Immature natural killer cell (primary cell): ENCODE measurements at regions not wholly inside any gene's neighbourhood (a gene's known extent, or its start where the extent isn't known, plus 50 kb on each side); places are given as distances from the start of the nearest gene placed in this dataset.
"Not testable (repeated sequence)": the region's sequence is repeated elsewhere in the genome, so short reads cannot be mapped to it uniquely, and the experiment has no call there.

Experiments used
- DNase-seq, 3 donors: peaks; one replicate each; pipeline ENCODE4 v3.0.0; 2022; ENCODE audit warnings: mixed read lengths in 1 of 3
- H3K27ac Mint-ChIP-seq, 6 donors: one replicate each; pipeline ENCODE4 v1.8.0; 2020; ENCODE audit warnings: mixed read lengths in 6 of 6, mild to moderate bottlenecking in 5 of 6, inconsistent platforms in 4 of 6, moderate library complexity in 3 of 6
- H3K27me3 Mint-ChIP-seq, 3 donors: one replicate each; pipeline ENCODE4 v1.8.0; 2020 to 2021; ENCODE audit warnings: low read depth in 3 of 3, mild to moderate bottlenecking in 3 of 3, mixed read lengths in 3 of 3, moderate library complexity in 3 of 3, inconsistent platforms in 1 of 3
- H3K36me3 Mint-ChIP-seq, 3 donors: one replicate each; pipeline ENCODE4 v1.8.0; 2020; ENCODE audit warnings: mixed read lengths in 3 of 3, inconsistent platforms in 2 of 3, mild to moderate bottlenecking in 2 of 3
- H3K4me1 Mint-ChIP-seq, 2 donors: one replicate each; pipeline ENCODE4 v1.8.0; 2020; ENCODE audit warnings: inconsistent platforms in 2 of 2, mild to moderate bottlenecking in 2 of 2, mixed read lengths in 2 of 2, moderate library complexity in 1 of 2
- H3K4me3 Mint-ChIP-seq, 5 donors: one replicate each; pipeline ENCODE4 v1.8.0; 2020; ENCODE audit warnings: mild to moderate bottlenecking in 5 of 5, mixed read lengths in 5 of 5, inconsistent platforms in 3 of 5, moderate library complexity in 3 of 5
- H3K9me3 Mint-ChIP-seq, 6 donors: one replicate each; pipeline ENCODE4 v1.8.0; 2020; ENCODE audit warnings: mild to moderate bottlenecking in 6 of 6, mixed read lengths in 6 of 6, inconsistent platforms in 4 of 6, moderate library complexity in 3 of 6

DNA sequence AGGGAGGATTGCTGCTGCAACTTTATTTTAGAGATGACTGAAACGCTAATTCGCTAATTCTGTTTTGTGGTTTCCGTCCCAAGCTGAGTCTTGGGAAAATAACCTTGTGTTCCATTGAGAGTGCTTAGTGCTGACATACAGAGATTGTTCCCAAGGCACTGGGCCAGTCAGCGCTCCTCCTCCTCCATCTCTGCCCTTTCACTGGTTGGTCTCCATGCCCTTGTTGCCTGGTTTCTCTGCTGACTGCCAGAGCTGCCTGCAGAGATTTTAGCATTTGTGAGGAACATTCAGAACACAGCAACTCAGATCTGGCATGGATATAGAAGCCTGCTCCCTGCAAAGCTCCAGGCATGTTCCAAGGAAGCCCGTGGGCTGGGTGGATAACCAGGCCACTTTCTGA, 126.0 kb upstream of the IRX2 start:
- no peak overlapping the region for H3K4me3 Mint-ChIP-seq
- peaks cover 9 to 40% (median 16%) of the 10 kb centered on the region in 6 donors for H3K9me3 Mint-ChIP-seq

GRCh38 chr5:2876183-2876582, 124.7 kb upstream of the IRX2 start:
- no peak for DNase-seq
- H3K9me3 Mint-ChIP-seq = peaks cover 9 to 35% (median 16%) of the 10 kb centered on the region in 6 donors
- no peak overlapping the region for H3K4me3 Mint-ChIP-seq
- H3K36me3 Mint-ChIP-seq = peaks cover 0 to 7% (median 0%) of the 10 kb centered on the region in 3 donors
- H3K4me1 Mint-ChIP-seq = no peaks in the 10 kb centered on the region
- peaks cover 0 to 4% (median 3%) of the 10 kb centered on the region in 3 donors for H3K27me3 Mint-ChIP-seq
- no peak overlapping the region for H3K27ac Mint-ChIP-seq

More for the DNA sequence above, 126.0 kb upstream of the IRX2 start:
- Mint-ChIP-seq H3K27me3 (peaks cover 0 to 4% (median 0%) of the 10 kb centered on the region in 3 donors), H3K36me3 (peaks cover 0 to 7% (median 0%) of the 10 kb centered on the region in 3 donors), H3K4me1 (no peaks in the 10 kb centered on the region), H3K27ac (no peak overlapping the region)
- DNase-seq = no peak

GRCh38 chr5:2874099-2874498, 122.6 kb upstream of the IRX2 start:
- Mint-ChIP-seq H3K9me3 (peaks cover 0 to 21% (median 11%) of the 10 kb centered on the region in 6 donors), H3K27ac (no peak overlapping the region), H3K4me1 (no peaks in the 10 kb centered on the region)

DNA sequence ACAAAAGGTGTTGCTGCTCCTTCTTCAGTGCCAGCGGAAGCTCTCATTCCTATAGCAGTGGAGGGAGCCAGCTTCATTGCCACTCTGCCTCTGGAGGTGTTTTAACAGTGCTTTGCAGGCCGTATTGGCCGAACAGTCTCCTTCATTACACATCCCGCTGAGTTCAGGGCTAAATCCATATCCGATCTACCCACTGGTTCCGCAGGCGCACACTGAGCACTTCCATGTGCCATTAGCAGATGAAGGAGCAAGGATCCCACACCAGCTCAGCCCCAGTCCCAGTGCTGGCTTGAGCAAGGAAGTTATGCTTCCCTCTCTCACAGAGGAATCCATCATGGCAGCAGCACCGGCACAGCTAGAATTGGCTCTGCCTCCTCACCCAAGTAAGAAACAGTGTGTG, 121.2 kb upstream of the IRX2 start:
- no peak overlapping the region for H3K4me3 Mint-ChIP-seq
- no peaks in the 10 kb centered on the region for H3K4me1 Mint-ChIP-seq
- H3K9me3 Mint-ChIP-seq = peaks cover 0 to 10% (median 6%) of the 10 kb centered on the region in 6 donors
- DNase-seq = no peak
- H3K27ac Mint-ChIP-seq = no peak overlapping the region
- no peaks in the 10 kb centered on the region for H3K36me3 Mint-ChIP-seq
- H3K27me3 Mint-ChIP-seq = peaks cover 0 to 3% (median 0%) of the 10 kb centered on the region in 3 donors

More at GRCh38 chr5:2874099-2874498, 122.6 kb upstream of the IRX2 start:
- peaks cover 0 to under 1% (median 0%) of the 10 kb centered on the region in 3 donors for H3K36me3 Mint-ChIP-seq
- H3K4me3 Mint-ChIP-seq = no peak overlapping the region
- DNase-seq = no peak
- H3K27me3 Mint-ChIP-seq = peaks cover 0 to 4% (median 3%) of the 10 kb centered on the region in 3 donors

DNA sequence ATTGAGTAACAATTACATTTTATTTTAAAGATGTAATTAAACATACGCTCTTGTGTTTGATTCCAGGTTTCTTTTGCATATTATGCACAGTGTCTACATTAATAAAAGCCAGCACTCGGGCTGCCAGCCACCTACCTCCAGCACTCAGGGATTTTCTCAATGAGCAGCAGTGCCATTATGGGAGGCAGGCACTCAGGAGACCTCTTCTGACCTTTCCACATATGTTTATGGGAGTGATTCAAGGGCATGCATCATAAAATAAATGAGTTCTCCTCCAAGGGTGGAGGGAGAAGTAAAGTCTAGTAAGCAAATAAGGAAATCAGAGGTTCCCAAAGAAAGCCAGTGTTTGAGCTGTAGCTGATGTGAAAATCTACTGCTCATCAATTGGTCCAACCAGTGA, 119.8 kb upstream of the IRX2 start:
- Mint-ChIP-seq H3K27me3 (peaks cover 0 to 3% (median 0%) of the 10 kb centered on the region in 3 donors), H3K9me3 (peaks cover 0 to 10% (median 5%) of the 10 kb centered on the region in 6 donors), H3K4me1 (no peaks in the 10 kb centered on the region), H3K27ac (no peak overlapping the region), H3K36me3 (no peaks in the 10 kb centered on the region), H3K4me3 (no peak overlapping the region)
- no peak for DNase-seq

GRCh38 chr5:2869471-2869870, 118.0 kb upstream of the IRX2 start:
- H3K4me3 Mint-ChIP-seq = no peak overlapping the region
- peaks cover 0 to 20% (median 7%) of the 10 kb centered on the region in 6 donors for H3K9me3 Mint-ChIP-seq
- no peak overlapping the region for H3K27ac Mint-ChIP-seq
- no peak for DNase-seq
- no peaks in the 10 kb centered on the region for H3K36me3 Mint-ChIP-seq
- H3K4me1 Mint-ChIP-seq = no peaks in the 10 kb centered on the region
- peaks cover 0 to 3% (median 0%) of the 10 kb centered on the region in 3 donors for H3K27me3 Mint-ChIP-seq

DNA sequence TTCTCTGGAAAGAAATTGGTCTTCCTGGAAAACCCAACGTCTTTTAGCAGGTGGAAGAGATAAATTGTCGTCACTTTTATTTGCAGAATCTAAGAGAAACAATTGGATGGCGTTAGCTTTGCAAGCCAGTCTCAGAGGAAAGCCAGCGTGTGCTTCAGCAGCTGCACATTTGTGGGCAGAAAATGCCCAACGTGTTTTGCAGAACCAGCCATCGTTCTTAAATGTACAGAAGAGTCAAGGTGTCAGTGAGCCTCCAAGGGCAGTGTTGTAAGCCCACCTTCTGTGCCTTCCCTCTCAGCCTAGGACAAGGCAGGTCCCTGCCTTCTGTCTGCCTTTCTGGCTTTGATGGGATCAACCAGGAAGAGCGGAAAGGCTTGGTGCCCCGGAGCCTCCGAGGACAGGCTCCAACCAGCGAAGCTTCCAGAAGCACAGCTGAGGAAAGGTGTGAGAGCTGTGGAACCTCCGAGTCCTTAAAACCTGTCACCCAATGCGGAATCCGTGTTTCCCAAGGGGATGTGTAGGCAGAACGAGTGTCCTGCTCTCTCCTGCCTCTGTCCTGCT, 116.0 kb upstream of the IRX2 start:
- no peak for DNase-seq
- H3K36me3 Mint-ChIP-seq = no peaks in the 10 kb centered on the region
- H3K27me3 Mint-ChIP-seq = peaks cover 0 to 3% (median 0%) of the 10 kb centered on the region in 3 donors
- H3K4me3 Mint-ChIP-seq = no peak overlapping the region
- H3K27ac Mint-ChIP-seq = no peak overlapping the region
- peaks cover 0 to 15% (median 7%) of the 10 kb centered on the region in 6 donors for H3K9me3 Mint-ChIP-seq
- no peaks in the 10 kb centered on the region for H3K4me1 Mint-ChIP-seq

GRCh38 chr5:2866662-2867372, 115.3 kb upstream of the IRX2 start:
- Mint-ChIP-seq H3K9me3 (peaks cover 0 to 15% (median 7%) of the 10 kb centered on the region in 6 donors), H3K27me3 (peaks cover 0 to 3% (median 0%) of the 10 kb centered on the region in 3 donors), H3K36me3 (no peaks in the 10 kb centered on the region), H3K4me1 (no peaks in the 10 kb centered on the region), H3K4me3 (no peak overlapping the region), H3K27ac (no peak overlapping the region)
- no peak for DNase-seq

GRCh38 chr5:2865856-2866255, 114.4 kb upstream of the IRX2 start:
- Mint-ChIP-seq H3K4me1 (no peaks in the 10 kb centered on the region), H3K4me3 (no peak overlapping the region), H3K9me3 (peaks cover 0 to 15% (median 7%) of the 10 kb centered on the region in 6 donors), H3K27me3 (no peaks in the 10 kb centered on the region), H3K27ac (no peak overlapping the region), H3K36me3 (no peaks in the 10 kb centered on the region)
- no peak for DNase-seq

DNA sequence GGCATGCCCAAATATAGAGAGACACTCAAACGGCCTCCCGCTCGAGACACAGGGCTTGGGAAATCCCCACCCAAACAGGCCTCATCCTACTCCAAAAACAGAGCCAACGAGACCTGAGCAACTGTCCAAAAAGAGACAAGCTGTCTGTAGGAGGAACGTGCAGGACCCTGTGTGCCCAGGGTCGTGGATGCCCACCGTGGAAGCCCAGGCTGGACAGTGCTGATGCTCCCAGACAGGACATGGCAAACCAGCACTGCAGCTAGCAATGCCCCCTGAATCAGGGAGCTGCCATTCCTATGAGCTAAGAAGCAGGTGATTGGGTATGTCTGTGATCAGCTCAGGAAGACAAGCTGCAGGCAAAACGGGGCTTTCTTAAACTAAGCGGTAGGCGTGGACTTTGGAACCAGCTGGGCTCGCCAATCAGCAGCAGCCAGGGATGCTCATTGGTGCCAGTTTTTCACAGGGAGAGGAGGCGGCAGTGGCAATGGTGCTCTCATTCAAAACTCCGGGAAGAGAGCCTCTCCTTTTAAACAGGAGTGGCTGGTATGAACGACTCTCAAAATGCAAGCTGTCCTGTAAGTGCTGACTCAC, 113.1 kb upstream of the IRX2 start:
- no peak overlapping the region for H3K4me3 Mint-ChIP-seq
- no peak for DNase-seq
- no peaks in the 10 kb centered on the region for H3K27me3 Mint-ChIP-seq
- H3K4me1 Mint-ChIP-seq = no peaks in the 10 kb centered on the region
- H3K36me3 Mint-ChIP-seq = no peaks in the 10 kb centered on the region
- peaks cover 0 to 15% (median 5%) of the 10 kb centered on the region in 6 donors for H3K9me3 Mint-ChIP-seq
- H3K27ac Mint-ChIP-seq = no peak overlapping the region

- peaks cover 0 to 15% (median 4%) of the 10 kb centered on the region in 6 donors for H3K9me3 Mint-ChIP-seq
Measured at GRCh38 chr5:2863675-2864433, 112.4 kb upstream of the IRX2 start.

DNA sequence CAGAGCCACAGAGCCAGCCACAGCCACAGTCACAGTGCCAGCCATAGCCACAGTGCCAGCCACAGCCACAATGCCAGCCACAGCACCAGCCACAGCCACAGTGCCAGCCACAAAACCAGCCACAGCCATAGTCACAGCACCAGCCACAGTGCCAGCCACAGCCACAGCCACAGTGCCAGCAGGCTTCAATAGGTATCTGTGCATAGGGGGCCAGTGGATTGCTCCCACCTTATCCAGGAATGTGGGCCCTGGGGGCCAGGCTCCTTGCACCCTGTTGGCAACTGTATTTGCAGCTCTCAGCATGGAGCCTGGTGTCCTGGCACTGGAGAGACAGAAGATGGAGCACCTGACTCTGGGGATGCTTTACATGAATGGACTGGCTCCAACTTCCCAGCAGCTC, 111.7 kb upstream of the IRX2 start:
- no peak overlapping the region for H3K4me3 Mint-ChIP-seq
- DNase-seq = no peak
- no peaks in the 10 kb centered on the region for H3K36me3 Mint-ChIP-seq
- H3K4me1 Mint-ChIP-seq = no peaks in the 10 kb centered on the region
- no peaks in the 10 kb centered on the region for H3K27me3 Mint-ChIP-seq
- H3K9me3 Mint-ChIP-seq = peaks cover 0 to 15% (median 2%) of the 10 kb centered on the region in 6 donors
- H3K27ac Mint-ChIP-seq = no peak overlapping the region

More at GRCh38 chr5:2863675-2864433, 112.4 kb upstream of the IRX2 start:
- H3K4me1 Mint-ChIP-seq = no peaks in the 10 kb centered on the region
- no peak overlapping the region for H3K4me3 Mint-ChIP-seq
- H3K27ac Mint-ChIP-seq = no peak overlapping the region
- H3K27me3 Mint-ChIP-seq = no peaks in the 10 kb centered on the region
- DNase-seq = no peak
- H3K36me3 Mint-ChIP-seq = no peaks in the 10 kb centered on the region

- not testable (repeated sequence) for H3K4me1 Mint-ChIP-seq, H3K36me3 Mint-ChIP-seq, H3K27ac Mint-ChIP-seq, H3K4me3 Mint-ChIP-seq, H3K27me3 Mint-ChIP-seq, DNase-seq
- H3K9me3 Mint-ChIP-seq = peaks cover 0 to 14% (median 2%) of the 10 kb centered on the region in 6 donors
Measured at GRCh38 chr5:2862176-2862575, 110.7 kb upstream of the IRX2 start.

DNA sequence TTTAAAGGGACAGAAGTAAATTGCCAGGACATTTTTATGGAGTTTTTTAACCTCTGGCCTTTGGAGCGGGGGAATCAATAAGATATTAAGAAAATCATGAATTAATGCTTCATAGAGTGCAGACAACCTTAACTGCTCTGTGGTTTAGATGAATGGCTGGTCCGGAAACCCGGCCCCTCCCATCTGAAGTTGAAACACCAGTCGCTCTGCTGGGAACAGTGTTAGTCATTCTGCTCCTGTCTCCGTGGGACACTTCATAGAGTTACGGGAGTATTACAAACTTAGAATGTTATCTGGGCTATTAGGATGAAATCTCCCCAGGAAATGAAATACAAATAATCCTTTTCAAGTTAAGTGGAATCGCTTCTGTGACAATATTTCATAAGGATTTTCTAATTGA, 110.1 kb upstream of the IRX2 start:
- Mint-ChIP-seq H3K27ac (no peak overlapping the region), H3K36me3 (no peaks in the 10 kb centered on the region), H3K4me3 (no peak overlapping the region), H3K9me3 (peaks cover 0 to 11% (median 2%) of the 10 kb centered on the region in 6 donors), H3K4me1 (no peaks in the 10 kb centered on the region), H3K27me3 (no peaks in the 10 kb centered on the region)
- DNase-seq = no peak
